Neural cell (in vitro differentiated cells): ENCODE measurements at regions not wholly inside any gene's neighbourhood (a gene's known extent, or its start where the extent isn't known, plus 50 kb on each side); places are given as distances from the start of the nearest gene placed in this dataset.

Source experiments
- EP300 ChIP-seq: fragments of 450-650 bp; conservative IDR thresholded peaks from 2 replicates; pipeline ENCODE4 v1.6.1; 2014; ENCODE audit warnings: antibody characterized with exemption, mild to moderate bottlenecking, moderate library complexity; ENCODE audit not compliant: poor library complexity, severe bottlenecking
- EZH2 ChIP-seq: fragments of 200-600, 300-800 bp; shearing (Covaris generic), sonication (generic); IDR thresholded peaks from 2 replicates; pipeline ENCODE4 v1.6.1; 2014; ENCODE audit warnings: antibody characterized with exemption, low read length, borderline replicate concordance, mild to moderate bottlenecking; ENCODE audit not compliant: insufficient read depth, poor library complexity, severe bottlenecking
- POLR2AphosphoS5 ChIP-seq: IDR thresholded peaks from 2 replicates; pipeline ENCODE4 v1.6.1; 2012
- SMC3 ChIP-seq: fragments of 450-650 bp; conservative IDR thresholded peaks from 2 replicates; pipeline ENCODE4 v1.6.1; 2014; ENCODE audit warnings: antibody characterized with exemption, mild to moderate bottlenecking, moderate library complexity; ENCODE audit not compliant: poor library complexity
- TF ChIP-seq, protein P1 (sequence below): fragments of 450-650 bp; IDR thresholded peaks from 2 replicates; pipeline ENCODE4 v1.5.1; 2014; ENCODE audit warnings: antibody characterized with exemption, mild to moderate bottlenecking, moderate library complexity; ENCODE audit not compliant: poor library complexity, severe bottlenecking
- TF ChIP-seq, protein P2 (sequence below): IDR thresholded peaks from 2 replicates; pipeline ENCODE4 v1.6.1; 2012; ENCODE audit warnings: borderline replicate concordance

DNA sequence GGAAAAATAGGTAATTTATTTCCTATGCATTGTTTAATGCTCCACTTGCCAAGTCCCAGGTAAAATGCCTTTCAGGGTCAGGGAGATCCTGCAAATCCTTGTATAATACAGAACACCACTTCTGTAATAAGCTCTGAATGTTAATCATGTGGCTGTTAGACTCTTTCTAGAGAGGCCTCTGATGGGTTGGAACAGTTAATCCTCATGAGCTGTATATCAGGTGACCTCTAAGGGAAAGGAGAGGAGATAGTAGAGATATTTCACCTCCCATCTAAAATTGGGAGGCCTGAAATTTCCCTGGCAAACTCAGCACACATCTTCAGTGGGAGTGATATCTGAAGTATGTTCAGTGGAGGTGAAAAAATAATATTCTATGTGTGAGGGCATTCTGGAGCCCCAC is 210.6 kb upstream of the WDFY3 start:
- no peak for TF ChIP-seq EZH2
- TF ChIP-seq POLR2AphosphoS5 = no peak
- TF ChIP-seq, protein P1, sequence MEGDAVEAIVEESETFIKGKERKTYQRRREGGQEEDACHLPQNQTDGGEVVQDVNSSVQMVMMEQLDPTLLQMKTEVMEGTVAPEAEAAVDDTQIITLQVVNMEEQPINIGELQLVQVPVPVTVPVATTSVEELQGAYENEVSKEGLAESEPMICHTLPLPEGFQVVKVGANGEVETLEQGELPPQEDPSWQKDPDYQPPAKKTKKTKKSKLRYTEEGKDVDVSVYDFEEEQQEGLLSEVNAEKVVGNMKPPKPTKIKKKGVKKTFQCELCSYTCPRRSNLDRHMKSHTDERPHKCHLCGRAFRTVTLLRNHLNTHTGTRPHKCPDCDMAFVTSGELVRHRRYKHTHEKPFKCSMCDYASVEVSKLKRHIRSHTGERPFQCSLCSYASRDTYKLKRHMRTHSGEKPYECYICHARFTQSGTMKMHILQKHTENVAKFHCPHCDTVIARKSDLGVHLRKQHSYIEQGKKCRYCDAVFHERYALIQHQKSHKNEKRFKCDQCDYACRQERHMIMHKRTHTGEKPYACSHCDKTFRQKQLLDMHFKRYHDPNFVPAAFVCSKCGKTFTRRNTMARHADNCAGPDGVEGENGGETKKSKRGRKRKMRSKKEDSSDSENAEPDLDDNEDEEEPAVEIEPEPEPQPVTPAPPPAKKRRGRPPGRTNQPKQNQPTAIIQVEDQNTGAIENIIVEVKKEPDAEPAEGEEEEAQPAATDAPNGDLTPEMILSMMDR = no peak
- TF ChIP-seq, protein P2, sequence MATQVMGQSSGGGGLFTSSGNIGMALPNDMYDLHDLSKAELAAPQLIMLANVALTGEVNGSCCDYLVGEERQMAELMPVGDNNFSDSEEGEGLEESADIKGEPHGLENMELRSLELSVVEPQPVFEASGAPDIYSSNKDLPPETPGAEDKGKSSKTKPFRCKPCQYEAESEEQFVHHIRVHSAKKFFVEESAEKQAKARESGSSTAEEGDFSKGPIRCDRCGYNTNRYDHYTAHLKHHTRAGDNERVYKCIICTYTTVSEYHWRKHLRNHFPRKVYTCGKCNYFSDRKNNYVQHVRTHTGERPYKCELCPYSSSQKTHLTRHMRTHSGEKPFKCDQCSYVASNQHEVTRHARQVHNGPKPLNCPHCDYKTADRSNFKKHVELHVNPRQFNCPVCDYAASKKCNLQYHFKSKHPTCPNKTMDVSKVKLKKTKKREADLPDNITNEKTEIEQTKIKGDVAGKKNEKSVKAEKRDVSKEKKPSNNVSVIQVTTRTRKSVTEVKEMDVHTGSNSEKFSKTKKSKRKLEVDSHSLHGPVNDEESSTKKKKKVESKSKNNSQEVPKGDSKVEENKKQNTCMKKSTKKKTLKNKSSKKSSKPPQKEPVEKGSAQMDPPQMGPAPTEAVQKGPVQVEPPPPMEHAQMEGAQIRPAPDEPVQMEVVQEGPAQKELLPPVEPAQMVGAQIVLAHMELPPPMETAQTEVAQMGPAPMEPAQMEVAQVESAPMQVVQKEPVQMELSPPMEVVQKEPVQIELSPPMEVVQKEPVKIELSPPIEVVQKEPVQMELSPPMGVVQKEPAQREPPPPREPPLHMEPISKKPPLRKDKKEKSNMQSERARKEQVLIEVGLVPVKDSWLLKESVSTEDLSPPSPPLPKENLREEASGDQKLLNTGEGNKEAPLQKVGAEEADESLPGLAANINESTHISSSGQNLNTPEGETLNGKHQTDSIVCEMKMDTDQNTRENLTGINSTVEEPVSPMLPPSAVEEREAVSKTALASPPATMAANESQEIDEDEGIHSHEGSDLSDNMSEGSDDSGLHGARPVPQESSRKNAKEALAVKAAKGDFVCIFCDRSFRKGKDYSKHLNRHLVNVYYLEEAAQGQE = no peak
- TF ChIP-seq EP300 = no peak
- no peak for TF ChIP-seq SMC3
